ENCODE measurements at regions not wholly inside any gene's neighbourhood (a gene's known extent, or its start where the extent isn't known, plus 50 kb on each side); places are given as distances from the start of the nearest gene placed in this dataset.

- H3K36me3 ChIP-seq (replicated peaks in 1 of 2; ENCODE audit: control insufficient read depth in 1 of 2, insufficient read depth in 2 of 2, low read length in 2 of 2), result no peaks in the 10 kb centered on the region
- no peak overlapping the region for H3K9ac ChIP-seq (ENCODE audit: insufficient read depth, low read length, poor library complexity, severe bottlenecking)
- Mint-ChIP-seq H3K27ac (no peak overlapping the region), H3K4me3 (no peak overlapping the region), H3K9me3 (peaks cover 1 to 11% (median 4%) of the 10 kb centered on the region in 7 donors), H3K4me1 (no peaks in the 10 kb centered on the region), H3K27me3 (ENCODE audit: low read depth in 3 of 3) (peaks cover 0 to 7% (median 3%) of the 10 kb centered on the region in 3 donors), H3K36me3 (no peaks in the 10 kb centered on the region)
- no peaks in the 10 kb centered on the region for H3K4me1 ChIP-seq (ENCODE audit: control insufficient read depth in 1 of 2, insufficient read depth in 2 of 2, low read length in 2 of 2)
- H3K79me2 ChIP-seq (ENCODE audit: insufficient read depth, low read length), result no peaks in the 10 kb centered on the region
- no peak for TF ChIP-seq CTCF (IDR thresholded peaks at IDR 0.05)
- no peaks in the 10 kb centered on the region for H4K20me1 ChIP-seq (ENCODE audit: insufficient read depth, low read length)
- intact Hi-C loops (cut with micrococcal nuclease), result no loop called here
- H3K4me2 ChIP-seq (replicated peaks; ENCODE audit: extremely low read depth, low read length, poor library complexity, severe bottlenecking), result no peak overlapping the region
- H3K4me3 ChIP-seq (replicated peaks in 1 of 3; ENCODE audit: low read depth in 2 of 3, low read length in 3 of 3), result no peak overlapping the region
- DNase-seq, result no peak
- no peaks in the 10 kb centered on the region for H3K27me3 ChIP-seq (ENCODE audit: control insufficient read depth in 2 of 2, insufficient read depth in 2 of 2, low read length in 2 of 2)
- H3K27ac ChIP-seq (ENCODE audit: low read depth in 1 of 2, low read length in 2 of 2), result no peak overlapping the region
- no CpG with 5 or more reads among the region's 2 CpGs for WGBS (ENCODE audit: insufficient coverage)
- no peak overlapping the region for H2AFZ ChIP-seq (ENCODE audit: insufficient read depth, low read depth, low read length, poor library complexity, severe bottlenecking)
- no peaks in the 10 kb centered on the region for H3K9me3 ChIP-seq (replicated peaks in 1 of 2; ENCODE audit: control insufficient read depth in 1 of 2, insufficient read depth in 1 of 2, low read length in 2 of 2)
Observed at GRCh38 chr12:105852951-105853350, 285.8 kb downstream of the NUAK1 start.

GRCh38 chr12:105854071-105854470 is 284.7 kb downstream of the NUAK1 start:
- H3K4me1 ChIP-seq (ENCODE audit: control insufficient read depth in 1 of 2, insufficient read depth in 2 of 2, low read length in 2 of 2), result no peaks in the 10 kb centered on the region
- no peak overlapping the region for H3K4me2 ChIP-seq (replicated peaks; ENCODE audit: extremely low read depth, low read length, poor library complexity, severe bottlenecking)
- intact Hi-C loops (cut with micrococcal nuclease), result no loop called here
- no peak overlapping the region for H3K27ac ChIP-seq (ENCODE audit: low read depth in 1 of 2, low read length in 2 of 2)
- H3K9me3 ChIP-seq (replicated peaks in 1 of 2; ENCODE audit: control insufficient read depth in 1 of 2, insufficient read depth in 1 of 2, low read length in 2 of 2), result no peaks in the 10 kb centered on the region
- DNase-seq, result no peak
- no peaks in the 10 kb centered on the region for H3K79me2 ChIP-seq (ENCODE audit: insufficient read depth, low read length)
- no peak for TF ChIP-seq CTCF (IDR thresholded peaks at IDR 0.05)
- no peak overlapping the region for H3K9ac ChIP-seq (ENCODE audit: insufficient read depth, low read length, poor library complexity, severe bottlenecking)
- peaks cover 0 to 6% (median 3%) of the 10 kb centered on the region in 3 donors for H3K27me3 Mint-ChIP-seq (ENCODE audit: low read depth in 3 of 3)
- no peaks in the 10 kb centered on the region for H3K4me1 Mint-ChIP-seq
- no peak overlapping the region for H3K4me3 ChIP-seq (replicated peaks in 1 of 3; ENCODE audit: low read depth in 2 of 3, low read length in 3 of 3)
- H3K27ac Mint-ChIP-seq, result no peak overlapping the region
- H3K36me3 ChIP-seq (replicated peaks in 1 of 2; ENCODE audit: control insufficient read depth in 1 of 2, insufficient read depth in 2 of 2, low read length in 2 of 2), result no peaks in the 10 kb centered on the region
- 79% methylated on average over 2 of the region's 2 CpGs for WGBS (ENCODE audit: insufficient coverage)
- H3K27me3 ChIP-seq (ENCODE audit: control insufficient read depth in 2 of 2, insufficient read depth in 2 of 2, low read length in 2 of 2), result no peaks in the 10 kb centered on the region
- no peak overlapping the region for H2AFZ ChIP-seq (ENCODE audit: insufficient read depth, low read depth, low read length, poor library complexity, severe bottlenecking)
- H4K20me1 ChIP-seq (ENCODE audit: insufficient read depth, low read length), result no peaks in the 10 kb centered on the region
- peaks cover 1 to 10% (median 6%) of the 10 kb centered on the region in 7 donors for H3K9me3 Mint-ChIP-seq
- no peaks in the 10 kb centered on the region for H3K36me3 Mint-ChIP-seq
- H3K4me3 Mint-ChIP-seq, result no peak overlapping the region
